GM04504 (cell line): ENCODE measurements at regions not wholly inside any gene's neighbourhood (a gene's known extent, or its start where the extent isn't known, plus 50 kb on each side); places are given as distances from the start of the nearest gene placed in this dataset.
"Not testable (repeated sequence)": the region's sequence is repeated elsewhere in the genome, so short reads cannot be mapped to it uniquely, and the experiment has no call there.

Experiments used
- DNase-seq: peaks from one replicate; pipeline ENCODE4 v3.0.0-alpha.2; 2012; ENCODE audit warnings: low read depth

DNA sequence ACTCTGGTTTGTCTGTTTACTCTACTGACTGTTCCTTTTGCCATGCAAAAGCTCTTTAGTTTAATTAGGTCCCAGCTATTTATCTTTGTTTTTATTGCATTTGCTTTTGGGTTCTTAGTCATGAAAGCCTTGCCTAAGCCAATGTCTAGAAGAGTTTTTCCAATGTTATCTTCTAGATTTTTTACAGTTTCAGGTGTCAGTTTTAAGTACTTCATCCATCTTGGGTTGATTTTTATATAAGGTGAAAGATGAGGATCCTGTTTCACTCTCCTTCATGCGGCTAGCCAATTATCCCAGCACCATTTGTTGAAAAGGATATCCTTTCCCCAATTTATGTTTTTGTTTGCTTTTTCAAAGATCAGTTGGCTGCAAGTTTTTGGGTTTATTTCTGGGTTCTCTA lies 1100.5 kb upstream of the ALCAM start:
- not testable (repeated sequence) for DNase-seq

DNA sequence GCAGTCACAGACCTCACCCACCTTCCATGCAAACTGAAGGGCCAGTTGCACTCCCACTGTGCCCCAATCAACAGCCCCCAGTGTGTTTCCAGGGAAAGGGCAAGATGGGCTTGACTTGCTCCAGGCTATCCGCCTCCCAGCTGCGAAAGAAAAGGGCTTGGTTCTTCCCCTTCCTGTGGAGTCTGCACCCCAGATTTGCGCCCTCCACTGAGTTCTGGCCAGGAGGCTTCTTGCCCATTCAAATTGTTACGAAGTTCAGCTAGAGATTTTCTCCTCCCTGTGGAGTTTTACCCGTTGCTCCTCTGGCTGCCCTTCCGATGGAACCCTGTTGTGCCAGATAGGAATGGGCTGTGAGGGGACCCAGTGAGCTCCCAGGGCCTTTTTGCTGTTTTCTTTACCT lies 1096.9 kb upstream of the ALCAM start:
- DNase-seq: no peak

DNA sequence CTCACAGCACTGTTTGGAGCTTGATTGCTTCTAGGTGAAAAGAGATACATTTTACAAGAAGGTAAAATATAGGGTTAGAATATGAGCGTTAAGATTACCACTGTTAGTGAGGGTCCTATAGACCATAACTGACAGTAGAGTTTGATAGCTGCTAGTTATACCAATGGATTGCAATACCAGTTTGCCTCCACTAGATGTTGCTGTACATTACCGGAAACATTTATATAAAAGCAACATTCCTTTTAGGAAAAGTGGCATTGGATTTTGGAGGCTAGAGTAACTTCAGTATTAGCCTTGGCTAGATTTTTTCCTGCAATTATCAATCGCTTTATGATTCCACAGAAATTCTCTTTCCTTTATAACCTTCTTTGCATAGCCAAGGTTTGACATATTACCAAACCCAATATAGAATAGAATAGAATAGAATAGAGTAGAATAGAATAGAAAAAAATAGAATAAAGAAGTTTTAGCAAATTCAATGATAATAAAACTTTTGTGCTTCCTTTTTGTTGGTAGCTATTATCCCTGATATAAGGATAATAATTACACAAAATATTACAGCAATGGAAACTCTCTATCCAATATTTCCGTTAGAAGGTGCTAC lies 1093.6 kb upstream of the ALCAM start:
- DNase-seq: peak; percentile 19

DNA sequence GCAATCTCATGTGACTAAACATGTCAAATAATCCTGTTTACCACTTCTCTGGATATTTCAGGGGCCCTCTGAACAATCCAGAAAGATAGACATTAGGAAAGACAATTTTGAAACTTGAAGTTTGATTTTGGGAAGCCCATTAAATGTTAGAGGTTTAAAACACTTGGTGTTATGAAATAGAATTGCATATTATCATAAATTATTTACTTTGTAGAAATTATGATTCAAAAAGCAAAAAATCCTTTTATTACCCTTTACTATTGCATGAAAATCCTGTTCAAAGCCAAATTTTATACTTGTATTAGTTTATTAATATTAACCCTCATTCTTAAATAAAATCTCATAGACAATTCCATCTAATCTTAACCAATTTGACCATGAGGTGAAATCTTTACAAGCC lies 1091.5 kb upstream of the ALCAM start:
- no peak for DNase-seq

DNA sequence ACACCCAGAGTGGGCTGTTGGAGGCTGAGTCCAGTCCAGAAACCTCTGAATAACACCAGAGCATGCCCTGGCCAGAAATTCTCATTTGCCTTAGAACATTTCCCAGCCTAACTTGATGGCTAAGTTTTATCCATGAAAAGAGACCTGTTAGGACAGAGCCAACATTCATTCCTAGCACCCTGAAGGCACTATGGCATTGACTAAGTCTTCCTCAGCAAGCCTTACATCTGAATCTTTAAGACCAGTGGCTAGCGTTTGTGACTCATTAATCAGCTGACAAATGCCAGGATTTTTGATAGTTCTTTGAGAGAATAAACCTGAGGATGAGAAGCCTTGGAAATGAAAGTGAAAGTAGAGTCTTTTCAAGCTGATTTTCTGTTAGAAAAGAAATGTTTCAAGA lies 1087.1 kb upstream of the ALCAM start:
- DNase-seq: peak; percentile 29

DNA sequence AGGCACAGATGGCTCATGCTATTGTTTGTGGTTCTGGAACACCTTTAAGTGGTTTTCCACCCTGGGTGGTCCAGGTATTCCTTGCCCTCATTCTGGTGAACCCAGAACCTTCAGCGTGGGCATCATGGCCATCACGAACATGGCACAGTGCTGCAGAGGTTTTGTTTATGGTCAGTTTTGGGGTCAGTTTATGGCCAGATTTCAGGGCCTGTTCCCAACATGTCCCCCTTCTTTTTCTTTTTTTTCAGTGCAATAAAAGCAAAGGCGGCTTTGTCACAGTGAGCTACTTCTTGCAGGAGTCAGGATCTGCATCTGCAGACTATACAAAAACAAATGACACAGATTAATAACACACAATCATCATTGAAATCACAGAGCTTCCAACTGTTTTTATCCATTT lies 1085.0 kb upstream of the ALCAM start:
- no peak for DNase-seq

DNA sequence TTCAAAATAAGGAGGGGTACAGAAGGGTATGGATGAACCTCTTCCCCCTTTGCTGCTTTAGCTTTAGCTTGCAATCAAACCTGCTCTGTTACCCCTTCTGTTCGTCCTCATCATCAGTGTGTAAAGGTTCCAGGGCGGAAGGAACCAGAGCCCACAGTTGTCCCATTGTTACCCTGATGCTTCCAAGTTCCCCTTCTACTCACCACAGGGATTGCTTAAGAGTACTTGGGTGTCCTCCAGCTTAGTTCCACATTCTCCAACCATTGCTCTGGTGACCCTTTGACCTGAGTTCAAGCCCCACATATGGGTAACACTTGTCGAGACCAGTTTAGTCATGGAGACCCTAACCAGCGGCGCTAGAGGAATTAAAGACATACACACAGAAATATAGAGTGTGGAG lies 1080.1 kb upstream of the ALCAM start:
- DNase-seq: no peak

DNA sequence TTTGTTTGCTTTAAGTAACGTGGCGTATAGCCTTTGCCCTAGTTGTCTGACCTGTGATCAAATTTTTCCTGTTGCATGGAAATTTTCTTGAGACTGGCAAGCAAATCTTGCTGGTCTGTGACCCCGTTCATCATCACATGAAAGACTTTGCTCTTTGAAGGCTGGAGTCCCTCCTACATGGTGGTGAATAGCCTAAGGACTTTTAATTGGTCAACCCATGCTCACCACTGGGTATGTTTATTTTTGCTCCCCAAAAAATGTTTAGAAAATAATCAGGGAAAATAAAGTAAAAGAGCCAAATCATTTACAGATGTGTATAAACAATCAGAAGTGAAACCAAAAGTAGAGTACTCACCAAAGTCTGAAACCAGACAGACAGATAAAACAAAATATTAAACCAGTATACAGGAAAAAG lies 1075.3 kb upstream of the ALCAM start:
- no peak for DNase-seq

DNA sequence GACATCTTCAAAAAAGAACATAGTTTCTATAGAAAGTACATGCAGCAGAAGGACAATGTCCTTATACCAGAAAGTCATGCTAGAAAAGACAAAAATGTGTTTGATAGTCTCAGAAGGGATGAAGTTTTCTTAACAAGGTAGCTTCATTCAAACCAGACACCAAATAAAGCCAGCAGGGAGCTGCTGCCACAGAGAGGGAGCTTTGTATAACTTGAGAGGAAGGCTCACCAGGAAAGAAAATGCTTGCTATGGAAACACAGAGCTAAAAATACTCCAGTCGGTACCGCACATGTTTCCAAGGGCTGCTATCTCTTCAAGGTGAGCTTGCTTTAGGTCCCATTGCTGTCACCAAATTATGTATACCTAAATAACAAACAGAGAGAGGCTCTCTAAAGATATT lies 1074.8 kb upstream of the ALCAM start:
- no peak for DNase-seq

DNA sequence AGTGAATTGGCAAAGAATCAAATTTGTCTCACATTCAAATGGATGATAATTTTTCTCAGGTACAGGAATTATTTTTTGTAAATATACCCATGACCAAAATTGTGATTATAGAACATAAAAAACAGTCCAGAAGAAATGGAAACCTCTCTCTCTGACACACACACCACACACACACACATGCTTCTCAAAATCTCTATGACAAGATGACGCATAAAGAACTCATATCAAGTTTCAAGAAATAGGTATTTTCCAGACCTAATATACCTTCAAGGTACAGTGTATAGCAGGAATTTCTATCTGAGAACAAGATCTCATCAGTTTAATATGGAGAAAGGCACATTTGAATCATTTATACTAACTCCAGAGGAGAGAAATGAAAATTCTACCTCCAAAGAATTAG lies 1069.1 kb upstream of the ALCAM start:
- DNase-seq: no peak

DNA sequence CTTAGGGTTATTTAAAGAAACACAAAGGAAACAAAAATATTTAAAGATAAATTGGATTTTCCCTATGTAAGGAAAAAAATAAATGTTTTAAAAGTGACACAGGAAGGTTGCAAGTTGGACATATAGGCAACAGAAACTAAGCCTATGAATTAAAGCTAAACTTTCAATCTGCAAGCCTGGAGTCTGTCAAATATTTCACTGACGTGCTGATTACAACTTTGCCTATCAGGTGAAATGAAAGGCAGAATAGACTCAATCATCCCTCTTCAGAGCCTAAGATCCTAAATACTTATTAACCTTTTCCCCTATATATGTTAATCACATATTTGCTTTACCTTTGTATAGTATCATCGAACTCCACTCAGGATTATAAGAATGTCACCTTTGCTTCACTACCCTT lies 1068.0 kb upstream of the ALCAM start:
- no peak for DNase-seq

DNA sequence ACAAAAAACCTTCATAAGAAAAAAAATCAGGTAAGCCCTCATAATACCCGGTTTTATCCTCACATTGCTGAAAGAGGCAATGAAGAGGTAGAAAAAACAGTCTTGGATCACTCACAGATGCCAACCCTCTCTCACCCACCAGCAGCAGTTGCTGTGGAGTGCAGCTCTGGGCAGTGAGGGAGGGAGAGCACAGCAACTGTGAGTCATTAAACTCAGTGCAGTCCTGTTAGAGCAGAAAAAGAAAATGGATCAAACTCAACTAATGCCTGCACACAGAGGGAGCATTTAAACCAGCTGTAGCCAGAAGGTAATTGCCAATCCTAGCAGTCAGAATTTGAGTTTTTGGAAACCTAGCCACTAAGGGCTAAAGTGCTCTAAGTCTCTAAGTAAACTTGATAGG lies 1050.6 kb upstream of the ALCAM start:
- no peak for DNase-seq

DNA sequence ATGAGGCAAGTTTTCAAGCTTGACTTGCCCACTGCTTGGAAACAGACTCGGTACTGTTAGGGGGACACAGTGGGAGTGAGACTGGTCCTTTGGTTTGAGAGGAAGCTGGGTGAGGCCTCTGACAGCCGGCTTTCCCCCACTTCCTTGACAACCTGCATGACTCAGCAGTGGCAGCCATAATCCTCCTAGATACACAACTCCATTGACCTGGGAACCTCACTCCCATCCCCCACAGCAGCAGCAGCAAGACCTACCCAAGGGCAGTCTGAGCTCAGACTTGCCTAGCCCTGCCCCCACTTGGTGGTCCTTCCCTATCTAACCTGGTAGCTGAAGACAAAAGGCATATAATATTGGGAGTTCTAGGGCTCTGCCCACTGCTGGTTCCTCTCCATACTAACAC lies 1043.5 kb upstream of the ALCAM start:
- no peak for DNase-seq

DNA sequence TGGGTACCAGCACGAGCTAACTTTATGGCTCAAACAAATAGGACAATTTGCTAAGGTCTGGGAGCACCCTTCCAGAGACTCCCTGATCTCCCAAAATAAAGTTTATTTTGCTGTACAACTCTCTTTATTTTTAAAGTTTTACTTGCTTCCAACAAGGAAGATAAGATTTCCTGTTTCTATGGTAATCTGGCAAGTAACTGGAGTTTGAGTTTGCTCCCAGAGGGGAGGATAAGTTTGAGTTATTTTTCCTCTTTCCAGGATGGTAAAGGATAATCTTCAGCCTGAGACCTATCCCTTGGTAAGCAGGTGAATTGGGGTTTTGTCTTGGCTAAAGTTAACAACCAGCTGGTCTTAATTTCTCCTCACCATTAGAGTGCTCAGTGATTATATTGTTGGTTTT lies 1019.4 kb upstream of the ALCAM start:
- no peak for DNase-seq

DNA sequence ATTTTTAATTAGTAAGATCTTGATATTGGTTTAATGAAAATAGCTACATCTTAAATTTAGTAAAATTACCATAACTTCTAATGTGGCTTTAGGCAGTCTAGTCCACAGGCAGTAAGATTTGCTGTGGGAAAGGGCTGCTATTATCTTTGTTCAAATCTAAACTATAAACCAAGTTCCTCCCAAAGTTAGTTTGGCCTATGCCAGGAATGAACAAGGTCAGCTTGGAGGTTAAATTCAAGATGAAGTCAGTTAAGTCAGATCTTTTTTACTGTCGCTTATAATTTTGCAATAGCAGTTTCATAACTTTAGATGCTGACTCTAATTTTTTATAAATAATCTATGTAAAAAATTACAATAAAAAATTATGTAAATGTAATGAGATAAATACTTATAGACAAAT lies 1016.9 kb upstream of the ALCAM start:
- peak; percentile 5 for DNase-seq

DNA sequence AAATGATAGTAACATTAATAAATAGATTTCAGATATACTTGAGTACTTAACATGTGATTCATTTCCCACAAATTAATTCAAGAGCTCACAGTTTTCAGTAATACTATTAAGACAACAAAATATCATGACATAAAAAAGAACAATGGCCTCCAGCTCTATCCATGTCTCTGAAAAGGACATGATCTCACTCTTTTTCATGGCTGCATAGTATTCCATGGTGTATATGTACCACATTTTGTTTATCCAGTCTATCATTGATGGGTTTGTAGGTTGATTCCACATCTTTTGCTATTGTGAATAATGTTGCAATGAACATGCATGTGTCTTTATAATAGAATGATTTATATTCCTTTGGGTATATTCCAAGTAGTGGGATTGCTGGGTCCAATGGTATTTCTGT lies 1012.8 kb upstream of the ALCAM start:
- no peak for DNase-seq

DNA sequence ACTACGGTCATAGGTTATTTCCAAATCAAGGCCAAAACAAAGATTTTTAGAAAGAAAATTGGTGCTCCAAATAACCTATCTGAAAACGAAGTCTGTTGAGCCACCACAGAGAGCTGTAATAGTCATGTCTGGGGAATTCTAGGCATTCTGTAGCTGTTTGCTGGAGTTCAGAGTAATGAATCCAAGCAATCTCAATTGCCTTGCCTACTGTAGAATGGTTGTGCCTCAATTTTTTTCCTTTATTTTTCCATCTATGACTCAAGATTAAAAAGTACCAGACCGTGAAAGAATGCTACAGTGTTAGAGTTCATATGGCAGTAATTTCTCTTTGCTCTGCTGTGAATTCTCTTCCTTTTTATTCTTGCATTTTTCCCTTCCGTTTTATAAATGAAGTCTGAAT lies 1007.2 kb upstream of the ALCAM start:
- DNase-seq: peak; percentile 81

DNA sequence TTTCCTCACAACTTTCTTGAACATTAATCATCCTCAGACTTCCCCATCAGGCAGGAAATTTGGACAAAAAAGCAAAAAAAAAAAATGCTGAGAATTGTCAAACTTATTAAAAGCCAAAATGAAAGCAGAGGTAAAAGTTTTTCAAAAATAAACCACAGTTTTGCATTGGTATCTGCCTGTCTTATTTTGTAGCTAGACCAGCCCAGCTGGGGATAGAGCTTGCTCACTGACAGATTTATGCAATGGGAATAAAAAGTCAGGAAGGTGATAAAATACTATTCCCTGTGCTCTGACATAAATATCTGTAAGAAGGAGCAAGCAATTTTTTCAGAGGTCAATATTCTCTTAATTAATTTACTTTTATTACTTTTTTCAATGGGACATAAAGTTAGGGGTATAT lies 1006.7 kb upstream of the ALCAM start:
- DNase-seq: peak; percentile 6

DNA sequence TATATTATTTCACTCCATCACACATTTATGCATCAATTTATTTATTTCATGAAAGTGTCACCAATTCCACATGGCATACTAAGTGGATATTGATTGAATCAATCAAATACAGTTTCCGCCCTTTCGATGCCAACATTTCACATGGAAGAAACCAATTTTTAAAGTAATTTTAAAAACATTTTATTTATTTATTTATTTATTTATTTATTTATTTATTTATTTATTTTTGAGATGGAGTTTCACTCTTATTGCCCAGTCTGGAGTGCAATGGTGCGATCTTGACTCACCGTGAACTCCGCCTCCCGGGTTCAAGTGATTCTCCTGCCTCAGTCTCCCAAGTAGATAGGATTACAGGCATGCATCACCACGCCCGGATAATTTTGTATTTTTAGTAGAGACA lies 1005.0 kb upstream of the ALCAM start:
- DNase-seq: not testable (repeated sequence)

DNA sequence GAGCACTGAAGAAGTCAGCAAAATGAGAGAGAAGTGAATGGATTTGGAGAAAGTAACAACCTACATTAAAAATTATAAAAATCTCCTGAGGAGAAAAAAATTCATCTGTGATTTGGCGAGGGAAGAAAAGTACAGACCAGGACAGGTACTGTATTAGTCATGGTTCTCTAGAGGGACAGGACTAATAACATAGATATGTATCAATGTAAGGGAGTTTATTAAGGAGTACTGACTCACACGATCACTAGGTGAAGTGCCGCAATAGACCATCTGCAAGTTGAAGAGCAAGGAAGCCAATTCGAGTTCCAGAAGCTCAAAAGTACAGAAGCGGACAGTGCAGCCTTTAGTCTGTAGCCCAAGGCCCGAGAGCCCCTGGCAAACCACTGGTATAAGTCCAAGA lies 1004.4 kb upstream of the ALCAM start:
- no peak for DNase-seq

DNA sequence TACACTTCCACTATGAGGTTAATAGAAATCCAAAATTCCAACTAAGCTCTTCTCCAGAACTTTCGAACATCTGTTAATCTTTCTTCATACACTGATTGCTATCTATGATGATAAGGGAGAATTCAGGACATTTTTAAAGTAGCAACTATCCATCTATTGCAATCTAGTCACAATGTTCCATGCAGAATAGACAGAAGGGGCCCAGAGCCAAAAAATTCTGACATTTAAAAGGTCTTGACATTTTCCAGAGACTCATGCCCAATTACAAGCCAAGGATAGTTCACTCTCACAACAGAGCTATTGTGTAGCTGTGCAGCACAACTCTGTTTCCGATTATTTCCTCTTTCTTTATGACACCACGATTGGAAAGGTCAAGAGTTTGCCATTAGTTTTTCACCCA lies 999.7 kb upstream of the ALCAM start:
- DNase-seq: no peak

DNA sequence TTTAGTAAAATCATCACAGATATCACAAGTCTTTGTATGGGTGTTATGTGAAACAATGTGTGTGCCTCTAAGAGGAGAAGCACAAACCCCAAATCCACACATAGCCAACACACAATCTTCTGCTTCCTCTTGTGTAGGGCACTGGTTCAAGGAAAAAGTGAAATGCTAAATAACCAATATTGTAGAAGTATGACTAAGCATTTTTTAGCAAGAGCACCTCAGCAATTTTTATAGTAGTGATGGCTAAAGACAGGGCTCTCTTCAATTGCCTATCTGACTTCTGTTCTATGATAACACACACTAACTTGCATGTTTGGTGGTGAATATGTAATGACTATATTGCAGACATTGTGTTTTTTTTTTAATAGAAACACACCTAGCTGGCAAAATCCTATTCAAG lies 997.9 kb upstream of the ALCAM start:
- no peak for DNase-seq

DNA sequence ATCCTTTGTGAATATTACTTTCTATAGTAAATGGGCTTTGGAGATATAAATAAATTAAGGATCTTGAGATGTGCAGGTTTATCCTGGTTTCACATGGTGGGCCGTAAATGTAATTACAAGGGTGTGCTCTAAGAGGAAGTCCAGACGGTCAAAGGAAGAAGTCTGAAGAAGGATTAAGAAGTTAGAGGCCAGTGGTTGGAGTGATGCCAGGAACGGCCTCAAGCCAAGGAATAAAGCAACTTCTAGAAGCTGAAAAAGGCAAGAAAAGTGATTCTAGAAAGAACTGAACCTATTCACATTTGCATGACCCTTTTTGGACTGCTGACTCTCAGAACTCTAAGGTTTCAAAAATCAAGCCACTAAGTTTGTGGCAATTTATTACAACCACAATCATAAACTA lies 981.3 kb upstream of the ALCAM start:
- DNase-seq: no peak

DNA sequence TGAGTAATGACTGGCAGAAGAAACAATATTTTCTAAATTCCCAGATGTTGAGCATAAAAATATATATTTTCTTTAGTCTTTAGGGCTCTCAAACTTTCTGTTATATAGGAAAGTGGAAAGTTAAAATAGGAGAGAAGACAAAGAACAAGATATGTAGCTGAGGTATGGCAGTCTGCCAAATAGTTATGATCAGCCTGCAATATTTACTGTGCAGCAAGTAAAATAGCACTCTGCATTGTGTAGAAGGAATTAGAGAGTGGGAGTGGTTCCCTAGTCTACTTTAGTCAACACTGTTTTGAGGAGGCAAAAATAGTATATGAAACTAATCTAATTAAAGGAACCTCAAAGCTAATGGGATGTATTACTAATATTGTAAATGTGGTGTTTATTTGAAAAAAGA lies 978.1 kb upstream of the ALCAM start:
- no peak for DNase-seq

DNA sequence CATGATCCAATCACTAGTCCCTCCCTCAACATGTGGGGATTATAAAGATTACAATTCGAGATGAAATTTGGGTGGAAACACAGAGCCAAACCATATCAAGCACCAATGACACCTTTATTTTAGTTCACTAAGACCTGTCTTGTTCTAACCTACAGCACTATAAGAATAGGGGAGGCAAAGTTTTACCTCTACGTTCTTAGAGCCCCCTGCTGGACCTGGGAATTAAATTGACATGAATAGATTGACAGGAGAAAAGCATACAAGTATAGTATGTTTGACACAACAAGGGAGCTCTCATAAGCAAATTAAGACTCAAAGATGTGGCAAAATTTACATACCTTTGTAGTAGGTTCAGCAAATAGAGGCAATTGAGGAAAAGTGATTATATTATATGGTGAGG lies 974.4 kb upstream of the ALCAM start:
- DNase-seq: no peak
